Activated CD8-positive, alpha-beta memory T cell treated with anti-CD3 and anti-CD28 coated beads, Interleukin-2, amount 10 ng/mL, durations not matched to agents 7 days and 5 days (primary cell): ENCODE measurements at regions not wholly inside any gene's neighbourhood (a gene's known extent, or its start where the extent isn't known, plus 50 kb on each side); places are given as distances from the start of the nearest gene placed in this dataset.

Experiments used
- ATAC-seq: fragments of 150-1000 bp; cut with Tn5 transposase; one replicate; pipeline ENCODE4 v1.10.0; 2021; ENCODE audit warnings: moderate library complexity
- CTCF ChIA-PET: fragments of 350-600 bp; sonication (Branson Sonifier 250); formaldehyde crosslinking; loops from one replicate; lab custom pipeline; 2021; ENCODE audit warnings: antibody characterized with exemption; lab: Charles Lee
- DNase-seq: peaks from one replicate; pipeline ENCODE4 v3.0.0-alpha.2; 2020
- H3K27ac Mint-ChIP-seq: one replicate; pipeline ENCODE4 v1.8.0; 2021; ENCODE audit warnings: mild to moderate bottlenecking, mixed read lengths
- H3K27me3 Mint-ChIP-seq: one replicate; pipeline ENCODE4 v1.8.0; 2021; ENCODE audit warnings: mixed read lengths
- H3K36me3 Mint-ChIP-seq: one replicate; pipeline ENCODE4 v1.8.0; 2021; ENCODE audit warnings: mild to moderate bottlenecking, mixed read lengths
- H3K4me1 Mint-ChIP-seq: one replicate; pipeline ENCODE4 v1.8.0; 2021; ENCODE audit warnings: mixed read lengths
- H3K4me3 Mint-ChIP-seq: one replicate; pipeline ENCODE4 v1.8.0; 2021; ENCODE audit warnings: mild to moderate bottlenecking, moderate library complexity, mixed read lengths
- H3K9me3 Mint-ChIP-seq: one replicate; pipeline ENCODE4 v1.8.0; 2022; ENCODE audit warnings: low read depth, mixed read lengths

- Mint-ChIP-seq H3K4me1 (no peaks in the 10 kb centered on the region), H3K27me3 (peaks cover 11% of the 10 kb centered on the region), H3K27ac (no peak overlapping the region), H3K4me3 (no peak overlapping the region), H3K36me3 (no peaks in the 10 kb centered on the region), H3K9me3 (no peaks in the 10 kb centered on the region)
- ATAC-seq (no peak), DNase-seq (no peak)
- CTCF ChIA-PET = no interaction called here
These were observed 153.4 kb downstream of the AXIN2 start for GRCh38 chr17:65408050-65408449.

GRCh38 chr17:65407017-65407416, 154.4 kb downstream of the AXIN2 start:
- Mint-ChIP-seq H3K4me1 (no peaks in the 10 kb centered on the region), H3K4me3 (no peak overlapping the region), H3K9me3 (no peaks in the 10 kb centered on the region), H3K36me3 (no peaks in the 10 kb centered on the region), H3K27ac (no peak overlapping the region), H3K27me3 (peaks cover 11% of the 10 kb centered on the region)
- CTCF ChIA-PET = no interaction called here
- ATAC-seq (no peak), DNase-seq (no peak)

- peaks cover 11% of the 10 kb centered on the region for H3K27me3 Mint-ChIP-seq
- CTCF ChIA-PET = no interaction called here
- H3K9me3 Mint-ChIP-seq = no peaks in the 10 kb centered on the region
- H3K27ac Mint-ChIP-seq = no peak overlapping the region
- DNase-seq = no peak
- no peaks in the 10 kb centered on the region for H3K4me1 Mint-ChIP-seq
- ATAC-seq = no peak
- no peak overlapping the region for H3K4me3 Mint-ChIP-seq
- no peaks in the 10 kb centered on the region for H3K36me3 Mint-ChIP-seq
These were observed 154.9 kb downstream of the AXIN2 start for GRCh38 chr17:65406552-65406951.

- Mint-ChIP-seq H3K4me3 (no peak overlapping the region), H3K4me1 (no peaks in the 10 kb centered on the region), H3K36me3 (no peaks in the 10 kb centered on the region), H3K27ac (no peak overlapping the region), H3K9me3 (no peaks in the 10 kb centered on the region), H3K27me3 (peaks cover 19% of the 10 kb centered on the region)
- ATAC-seq = no peak
- DNase-seq = no peak
- CTCF ChIA-PET = no interaction called here
These were observed 155.9 kb downstream of the AXIN2 start for GRCh38 chr17:65405563-65405962.

- CTCF ChIA-PET = no interaction called here
- H3K4me3 Mint-ChIP-seq = no peak overlapping the region
These were observed 156.7 kb downstream of the AXIN2 start for GRCh38 chr17:65404761-65405160.

GRCh38 chr17:65403626-65404025, 157.8 kb downstream of the AXIN2 start:
- H3K4me3 Mint-ChIP-seq = no peak overlapping the region
- CTCF ChIA-PET = interaction anchor here (1.5 kb wide), 1 partner anchor 172 kb away, joined by 3 read pairs; no protein-coding TSS in a partner anchor
- H3K9me3 Mint-ChIP-seq = no peaks in the 10 kb centered on the region
- no peaks in the 10 kb centered on the region for H3K4me1 Mint-ChIP-seq
- no peak overlapping the region for H3K27ac Mint-ChIP-seq
- DNase-seq (no peak), ATAC-seq (no peak)
- no peaks in the 10 kb centered on the region for H3K36me3 Mint-ChIP-seq
- peaks cover 20% of the 10 kb centered on the region for H3K27me3 Mint-ChIP-seq

More at GRCh38 chr17:65404761-65405160, 156.7 kb downstream of the AXIN2 start:
- Mint-ChIP-seq H3K36me3 (no peaks in the 10 kb centered on the region), H3K9me3 (no peaks in the 10 kb centered on the region), H3K27me3 (peaks cover 22% of the 10 kb centered on the region), H3K4me1 (no peaks in the 10 kb centered on the region), H3K27ac (no peak overlapping the region)
- DNase-seq (no peak), ATAC-seq (no peak)

- peaks cover 17% of the 10 kb centered on the region for H3K27me3 Mint-ChIP-seq
- no peak overlapping the region for H3K27ac Mint-ChIP-seq
- CTCF ChIA-PET = interaction anchor here (1.5 kb wide), 1 partner anchor 171 kb away, joined by 3 read pairs; no protein-coding TSS in a partner anchor
- DNase-seq (no peak), ATAC-seq (no peak)
- H3K4me3 Mint-ChIP-seq = no peak overlapping the region
- H3K4me1 Mint-ChIP-seq = no peaks in the 10 kb centered on the region
- H3K36me3 Mint-ChIP-seq = no peaks in the 10 kb centered on the region
- H3K9me3 Mint-ChIP-seq = no peaks in the 10 kb centered on the region
These were observed 158.6 kb downstream of the AXIN2 start for GRCh38 chr17:65402513-65403496.

GRCh38 chr17:65401561-65401960, 159.9 kb downstream of the AXIN2 start:
- CTCF ChIA-PET = no interaction called here
- H3K4me3 Mint-ChIP-seq = no peak overlapping the region
- no peaks in the 10 kb centered on the region for H3K4me1 Mint-ChIP-seq
- no peaks in the 10 kb centered on the region for H3K36me3 Mint-ChIP-seq
- ATAC-seq (no peak), DNase-seq (no peak)
- peaks cover 20% of the 10 kb centered on the region for H3K27me3 Mint-ChIP-seq
- H3K27ac Mint-ChIP-seq = no peak overlapping the region
- H3K9me3 Mint-ChIP-seq = no peaks in the 10 kb centered on the region

- no peaks in the 10 kb centered on the region for H3K9me3 Mint-ChIP-seq
- no peak overlapping the region for H3K4me3 Mint-ChIP-seq
- H3K4me1 Mint-ChIP-seq = no peaks in the 10 kb centered on the region
- no peak overlapping the region for H3K27ac Mint-ChIP-seq
- CTCF ChIA-PET = no interaction called here
- H3K27me3 Mint-ChIP-seq = peaks cover 20% of the 10 kb centered on the region
- no peaks in the 10 kb centered on the region for H3K36me3 Mint-ChIP-seq
- no peak for ATAC-seq
- no peak for DNase-seq
These were observed 160.7 kb downstream of the AXIN2 start for GRCh38 chr17:65400701-65401100.

GRCh38 chr17:65398040-65398787, 163.2 kb downstream of the AXIN2 start:
- Mint-ChIP-seq H3K4me1 (no peaks in the 10 kb centered on the region), H3K27me3 (peaks cover 31% of the 10 kb centered on the region), H3K4me3 (no peak overlapping the region), H3K9me3 (no peaks in the 10 kb centered on the region), H3K27ac (no peak overlapping the region), H3K36me3 (no peaks in the 10 kb centered on the region)
- CTCF ChIA-PET = no interaction called here
- ATAC-seq (no peak), DNase-seq (no peak)

- no peaks in the 10 kb centered on the region for H3K4me1 Mint-ChIP-seq
- no peaks in the 10 kb centered on the region for H3K36me3 Mint-ChIP-seq
- no peak for DNase-seq
- peaks cover 27% of the 10 kb centered on the region for H3K27me3 Mint-ChIP-seq
- no peak for ATAC-seq
- no peak overlapping the region for H3K4me3 Mint-ChIP-seq
- H3K27ac Mint-ChIP-seq = no peak overlapping the region
- CTCF ChIA-PET = no interaction called here
- no peaks in the 10 kb centered on the region for H3K9me3 Mint-ChIP-seq
These were observed 165.5 kb downstream of the AXIN2 start for GRCh38 chr17:65395924-65396323.

- no peak for DNase-seq
These were observed 166.5 kb downstream of the AXIN2 start for GRCh38 chr17:65394811-65395472.

GRCh38 chr17:65393514-65393913, 167.9 kb downstream of the AXIN2 start:
- CTCF ChIA-PET = no interaction called here
- Mint-ChIP-seq H3K27me3 (peaks cover 15% of the 10 kb centered on the region), H3K4me3 (no peak overlapping the region), H3K4me1 (no peaks in the 10 kb centered on the region), H3K36me3 (no peaks in the 10 kb centered on the region), H3K9me3 (no peaks in the 10 kb centered on the region), H3K27ac (no peak overlapping the region)
- DNase-seq = no peak
- ATAC-seq = no peak

More at GRCh38 chr17:65394811-65395472, 166.5 kb downstream of the AXIN2 start:
- no peaks in the 10 kb centered on the region for H3K4me1 Mint-ChIP-seq
- no peaks in the 10 kb centered on the region for H3K9me3 Mint-ChIP-seq
- no peak overlapping the region for H3K4me3 Mint-ChIP-seq
- H3K27ac Mint-ChIP-seq = no peak overlapping the region
- H3K27me3 Mint-ChIP-seq = peaks cover 18% of the 10 kb centered on the region
- CTCF ChIA-PET = no interaction called here
- H3K36me3 Mint-ChIP-seq = no peaks in the 10 kb centered on the region
- no peak for ATAC-seq
